ENCODE measurements at regions not wholly inside any gene's neighbourhood (a gene's known extent, or its start where the extent isn't known, plus 50 kb on each side); places are given as distances from the start of the nearest gene placed in this dataset.
"Not testable (repeated sequence)": the region's sequence is repeated elsewhere in the genome, so short reads cannot be mapped to it uniquely, and the experiment has no call there.

DNA sequence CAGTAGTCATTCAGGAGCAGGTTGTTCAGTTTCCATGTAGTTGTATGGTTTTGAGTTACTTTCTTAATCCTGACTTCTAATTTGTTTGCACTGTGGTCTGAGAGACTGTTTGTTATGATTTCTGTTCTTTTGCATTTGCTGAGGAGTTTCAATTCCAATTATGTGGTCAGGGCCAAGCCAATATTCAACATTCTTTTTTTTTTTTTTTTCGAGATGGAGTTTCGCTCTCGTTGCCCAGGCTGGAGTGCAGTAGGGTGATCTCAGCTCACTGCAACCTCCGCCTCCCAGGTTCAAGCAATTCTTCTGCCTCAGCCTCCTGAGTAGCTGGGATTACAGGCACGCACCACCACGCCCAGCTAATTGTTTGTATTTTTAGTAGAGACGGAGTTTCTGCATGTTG is 145.9 kb upstream of the NEGR1 start:
- TF ChIP-seq, protein P1, sequence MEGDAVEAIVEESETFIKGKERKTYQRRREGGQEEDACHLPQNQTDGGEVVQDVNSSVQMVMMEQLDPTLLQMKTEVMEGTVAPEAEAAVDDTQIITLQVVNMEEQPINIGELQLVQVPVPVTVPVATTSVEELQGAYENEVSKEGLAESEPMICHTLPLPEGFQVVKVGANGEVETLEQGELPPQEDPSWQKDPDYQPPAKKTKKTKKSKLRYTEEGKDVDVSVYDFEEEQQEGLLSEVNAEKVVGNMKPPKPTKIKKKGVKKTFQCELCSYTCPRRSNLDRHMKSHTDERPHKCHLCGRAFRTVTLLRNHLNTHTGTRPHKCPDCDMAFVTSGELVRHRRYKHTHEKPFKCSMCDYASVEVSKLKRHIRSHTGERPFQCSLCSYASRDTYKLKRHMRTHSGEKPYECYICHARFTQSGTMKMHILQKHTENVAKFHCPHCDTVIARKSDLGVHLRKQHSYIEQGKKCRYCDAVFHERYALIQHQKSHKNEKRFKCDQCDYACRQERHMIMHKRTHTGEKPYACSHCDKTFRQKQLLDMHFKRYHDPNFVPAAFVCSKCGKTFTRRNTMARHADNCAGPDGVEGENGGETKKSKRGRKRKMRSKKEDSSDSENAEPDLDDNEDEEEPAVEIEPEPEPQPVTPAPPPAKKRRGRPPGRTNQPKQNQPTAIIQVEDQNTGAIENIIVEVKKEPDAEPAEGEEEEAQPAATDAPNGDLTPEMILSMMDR (IDR thresholded peaks at IDR 0.05) = not testable (repeated sequence)
- TF ChIP-seq POLR2A (IDR thresholded peaks at IDR 0.05) = not testable (repeated sequence)

Measured in adrenal gland (tissue), 5 donors.